ENCODE measurements at regions not wholly inside any gene's neighbourhood (a gene's known extent, or its start where the extent isn't known, plus 50 kb on each side); places are given as distances from the start of the nearest gene placed in this dataset.

- Mint-ChIP-seq H3K4me3 (no peak overlapping the region), H3K27me3 (ENCODE audit: low read depth in 3 of 3) (peaks cover 0 to 2% (median 0%) of the 10 kb centered on the region in 3 donors), H3K4me1 (peaks cover 16 to 21% of the 10 kb centered on the region in 2 donors), H3K27ac (no peak overlapping the region), H3K9me3 (no peaks in the 10 kb centered on the region), H3K36me3 (peaks cover 0 to 3% (median 0%) of the 10 kb centered on the region in 3 donors)
- DNase-seq = no peak
Observed at GRCh38 chr18:46279673-46280072, 175.5 kb downstream of the HAUS1 start.

GRCh38 chr18:46281185-46282176 lies 177.3 kb downstream of the HAUS1 start:
- peak; percentile 55 to 68 (median 63) for DNase-seq
- Mint-ChIP-seq H3K4me1 (peaks cover 15 to 21% of the 10 kb centered on the region in 2 donors), H3K4me3 (no peak overlapping the region), H3K9me3 (no peaks in the 10 kb centered on the region), H3K36me3 (peaks cover 0 to 3% (median 0%) of the 10 kb centered on the region in 3 donors), H3K27me3 (ENCODE audit: low read depth in 3 of 3) (peaks cover 0 to 2% (median 0%) of the 10 kb centered on the region in 3 donors), H3K27ac (peak overlapping the region in 1 of 6 donors; percentile 40)

- DNase-seq = no peak
- Mint-ChIP-seq H3K36me3 (peaks cover 0 to 3% (median 0%) of the 10 kb centered on the region in 3 donors), H3K27ac (peak overlapping the region in 1 of 6 donors; percentile 24), H3K4me1 (peaks cover 15 to 21% of the 10 kb centered on the region in 2 donors), H3K9me3 (no peaks in the 10 kb centered on the region), H3K27me3 (ENCODE audit: low read depth in 3 of 3) (peaks cover 0 to 2% (median 0%) of the 10 kb centered on the region in 3 donors), H3K4me3 (no peak overlapping the region)
Observed at GRCh38 chr18:46282177-46282570, 178.0 kb downstream of the HAUS1 start.

- no peaks in the 10 kb centered on the region for H3K9me3 Mint-ChIP-seq
- H3K27me3 Mint-ChIP-seq (ENCODE audit: low read depth in 3 of 3) = peaks cover 0 to 2% (median 0%) of the 10 kb centered on the region in 3 donors
- no peak overlapping the region for H3K4me3 Mint-ChIP-seq
- DNase-seq = no peak
- peaks cover 0 to 3% (median 0%) of the 10 kb centered on the region in 3 donors for H3K36me3 Mint-ChIP-seq
- H3K4me1 Mint-ChIP-seq = peaks cover 13 to 17% of the 10 kb centered on the region in 2 donors
- H3K27ac Mint-ChIP-seq = peak overlapping the region in 1 of 6 donors; percentile 24
Observed at GRCh38 chr18:46282646-46283045, 178.5 kb downstream of the HAUS1 start.

GRCh38 chr18:46283268-46283667 lies 179.1 kb downstream of the HAUS1 start:
- peaks cover 11 to 13% of the 10 kb centered on the region in 2 donors for H3K4me1 Mint-ChIP-seq
- no peak for DNase-seq
- H3K27ac Mint-ChIP-seq = no peak overlapping the region
- peaks cover 0 to 2% (median 0%) of the 10 kb centered on the region in 3 donors for H3K27me3 Mint-ChIP-seq (ENCODE audit: low read depth in 3 of 3)
- no peaks in the 10 kb centered on the region for H3K9me3 Mint-ChIP-seq
- H3K36me3 Mint-ChIP-seq = peaks cover 0 to 3% (median 0%) of the 10 kb centered on the region in 3 donors
- H3K4me3 Mint-ChIP-seq = no peak overlapping the region

GRCh38 chr18:46283895-46284295 lies 179.7 kb downstream of the HAUS1 start:
- Mint-ChIP-seq H3K9me3 (no peaks in the 10 kb centered on the region), H3K36me3 (peaks cover 0 to 3% (median 0%) of the 10 kb centered on the region in 3 donors), H3K27me3 (ENCODE audit: low read depth in 3 of 3) (peaks cover 0 to 2% (median under 1%) of the 10 kb centered on the region in 3 donors), H3K4me1 (peaks cover 7% of the 10 kb centered on the region in 2 donors), H3K27ac (no peak overlapping the region), H3K4me3 (no peak overlapping the region)
- DNase-seq = no peak

- H3K4me1 Mint-ChIP-seq = peaks cover 0 to 4% of the 10 kb centered on the region in 2 donors
- H3K27me3 Mint-ChIP-seq (ENCODE audit: low read depth in 3 of 3) = peaks cover 0 to 1% (median 0%) of the 10 kb centered on the region in 3 donors
- H3K27ac Mint-ChIP-seq = no peak overlapping the region
- H3K4me3 Mint-ChIP-seq = no peak overlapping the region
- H3K36me3 Mint-ChIP-seq = no peaks in the 10 kb centered on the region
- H3K9me3 Mint-ChIP-seq = no peaks in the 10 kb centered on the region
- DNase-seq = no peak
Observed at GRCh38 chr18:46289463-46289862, 185.3 kb downstream of the HAUS1 start.

- no peak overlapping the region for H3K27ac Mint-ChIP-seq
- peaks cover 0 to 4% of the 10 kb centered on the region in 2 donors for H3K4me1 Mint-ChIP-seq
Observed at GRCh38 chr18:46289931-46290330, 185.7 kb downstream of the HAUS1 start.

GRCh38 chr18:46290440-46291020 lies 186.3 kb downstream of the HAUS1 start:
- Mint-ChIP-seq H3K4me3 (no peak overlapping the region), H3K27ac (no peak overlapping the region), H3K36me3 (peaks cover 0 to 2% (median 0%) of the 10 kb centered on the region in 3 donors), H3K27me3 (ENCODE audit: low read depth in 3 of 3) (peaks cover 0 to 1% (median 0%) of the 10 kb centered on the region in 3 donors), H3K4me1 (peaks cover 0 to 4% of the 10 kb centered on the region in 2 donors), H3K9me3 (no peaks in the 10 kb centered on the region)
- no peak for DNase-seq

More at GRCh38 chr18:46289931-46290330, 185.7 kb downstream of the HAUS1 start:
- Mint-ChIP-seq H3K9me3 (no peaks in the 10 kb centered on the region), H3K27me3 (ENCODE audit: low read depth in 3 of 3) (peaks cover 0 to 1% (median 0%) of the 10 kb centered on the region in 3 donors), H3K4me3 (no peak overlapping the region), H3K36me3 (no peaks in the 10 kb centered on the region)
- no peak for DNase-seq

- Mint-ChIP-seq H3K36me3 (peaks cover 0 to 3% (median 0%) of the 10 kb centered on the region in 3 donors), H3K9me3 (no peaks in the 10 kb centered on the region), H3K27me3 (ENCODE audit: low read depth in 3 of 3) (peaks cover 0 to 1% (median 0%) of the 10 kb centered on the region in 3 donors), H3K27ac (no peak overlapping the region), H3K4me3 (no peak overlapping the region), H3K4me1 (peaks cover under 1 to 4% of the 10 kb centered on the region in 2 donors)
- DNase-seq = no peak
Observed at GRCh38 chr18:46291149-46291548, 187.0 kb downstream of the HAUS1 start.

- no peak overlapping the region for H3K4me3 Mint-ChIP-seq
- H3K36me3 Mint-ChIP-seq = peaks cover 0 to 3% (median 0%) of the 10 kb centered on the region in 3 donors
- no peak for DNase-seq
- peaks cover 18 to 21% of the 10 kb centered on the region in 2 donors for H3K4me1 Mint-ChIP-seq
- no peak overlapping the region for H3K27ac Mint-ChIP-seq
- H3K27me3 Mint-ChIP-seq (ENCODE audit: low read depth in 3 of 3) = peaks cover 0 to 2% (median 1%) of the 10 kb centered on the region in 3 donors
- no peaks in the 10 kb centered on the region for H3K9me3 Mint-ChIP-seq
Observed at GRCh38 chr18:46293742-46294181, 189.6 kb downstream of the HAUS1 start.

- no peak overlapping the region for H3K27ac Mint-ChIP-seq
- peaks cover 0 to 3% (median 0%) of the 10 kb centered on the region in 3 donors for H3K36me3 Mint-ChIP-seq
Observed at GRCh38 chr18:46294318-46294717, 190.1 kb downstream of the HAUS1 start.

GRCh38 chr18:46294751-46295150 lies 190.6 kb downstream of the HAUS1 start:
- Mint-ChIP-seq H3K4me1 (peaks cover 18 to 21% of the 10 kb centered on the region in 2 donors), H3K27me3 (ENCODE audit: low read depth in 3 of 3) (peaks cover 0 to 2% (median 0%) of the 10 kb centered on the region in 3 donors), H3K36me3 (peaks cover 0 to 3% (median 0%) of the 10 kb centered on the region in 3 donors), H3K27ac (no peak overlapping the region), H3K4me3 (no peak overlapping the region), H3K9me3 (no peaks in the 10 kb centered on the region)
- DNase-seq = no peak

More at GRCh38 chr18:46294318-46294717, 190.1 kb downstream of the HAUS1 start:
- Mint-ChIP-seq H3K4me1 (peaks cover 18 to 21% of the 10 kb centered on the region in 2 donors), H3K4me3 (no peak overlapping the region), H3K27me3 (ENCODE audit: low read depth in 3 of 3) (peaks cover 0 to 2% (median 0%) of the 10 kb centered on the region in 3 donors), H3K9me3 (no peaks in the 10 kb centered on the region)
- no peak for DNase-seq
